ENCODE measurements at regions not wholly inside any gene's neighbourhood (a gene's known extent, or its start where the extent isn't known, plus 50 kb on each side); places are given as distances from the start of the nearest gene placed in this dataset.

GRCh38 chr16:55203570-55203969 lies 120.4 kb upstream of the IRX6 start:
- DNase-seq (ENCODE audit: low read depth, low spot score) (no peak), ATAC-seq (no peak)
- TF ChIP-seq REST (IDR thresholded peaks at IDR 0.05; ENCODE audit: insufficient read depth in 1 of 2, low read depth in 2 of 2, low read length in 1 of 2) (no peak), POLR2AphosphoS5 (IDR thresholded peaks at IDR 0.05; ENCODE audit: low read depth, low read length) (no peak), SIN3A (IDR thresholded peaks at IDR 0.05; ENCODE audit: borderline replicate concordance, insufficient read depth, low read depth, low read length) (no peak), TCF7L2 (IDR thresholded peaks at IDR 0.05; ENCODE audit: low read depth, low read length) (no peak)
- TF ChIP-seq, protein P1, sequence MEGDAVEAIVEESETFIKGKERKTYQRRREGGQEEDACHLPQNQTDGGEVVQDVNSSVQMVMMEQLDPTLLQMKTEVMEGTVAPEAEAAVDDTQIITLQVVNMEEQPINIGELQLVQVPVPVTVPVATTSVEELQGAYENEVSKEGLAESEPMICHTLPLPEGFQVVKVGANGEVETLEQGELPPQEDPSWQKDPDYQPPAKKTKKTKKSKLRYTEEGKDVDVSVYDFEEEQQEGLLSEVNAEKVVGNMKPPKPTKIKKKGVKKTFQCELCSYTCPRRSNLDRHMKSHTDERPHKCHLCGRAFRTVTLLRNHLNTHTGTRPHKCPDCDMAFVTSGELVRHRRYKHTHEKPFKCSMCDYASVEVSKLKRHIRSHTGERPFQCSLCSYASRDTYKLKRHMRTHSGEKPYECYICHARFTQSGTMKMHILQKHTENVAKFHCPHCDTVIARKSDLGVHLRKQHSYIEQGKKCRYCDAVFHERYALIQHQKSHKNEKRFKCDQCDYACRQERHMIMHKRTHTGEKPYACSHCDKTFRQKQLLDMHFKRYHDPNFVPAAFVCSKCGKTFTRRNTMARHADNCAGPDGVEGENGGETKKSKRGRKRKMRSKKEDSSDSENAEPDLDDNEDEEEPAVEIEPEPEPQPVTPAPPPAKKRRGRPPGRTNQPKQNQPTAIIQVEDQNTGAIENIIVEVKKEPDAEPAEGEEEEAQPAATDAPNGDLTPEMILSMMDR (IDR thresholded peaks at IDR 0.05): no peak
- no peaks in the 10 kb centered on the region for H3K4me1 ChIP-seq (ENCODE audit: control insufficient read depth, insufficient read depth, low read length)
- no peak overlapping the region for H3K27ac ChIP-seq (ENCODE audit: low read length)
- in situ Hi-C loops (cut with HindIII; ENCODE audit: low pct_unique_long_range_greater_than_20kb, low sequenced_read_pairs): no loop called here
- ChIA-PET POLR2A (no interaction called here), CTCF (interaction anchor here (0.6 kb wide), 1 partner anchor 70 kb away, joined by 5 read pairs; no protein-coding TSS in a partner anchor)
- H3K9me3 ChIP-seq (ENCODE audit: control insufficient read depth, insufficient read depth, low read depth, low read length): no peaks in the 10 kb centered on the region
- no TSS peak for BruUV-seq (replicated peaks)
- no peaks in the 10 kb centered on the region for H3K36me3 ChIP-seq (ENCODE audit: control insufficient read depth, insufficient read depth, low read length)
- no peak overlapping the region for H3K4me3 ChIP-seq (ENCODE audit: low read depth in 2 of 2, low read length in 2 of 2)
- intact Hi-C loops (cut with micrococcal nuclease; ENCODE audit: unreplicated experiment): no loop called here
- no peaks in the 10 kb centered on the region for H3K27me3 ChIP-seq (ENCODE audit: control insufficient read depth, insufficient read depth, low read length)

GRCh38 chr16:55204069-55204468 lies 119.9 kb upstream of the IRX6 start:
- ATAC-seq (no peak), DNase-seq (ENCODE audit: low read depth, low spot score) (no peak)
- no TSS peak for BruUV-seq (replicated peaks)
- Histone ChIP-seq H3K4me1 (ENCODE audit: control insufficient read depth, insufficient read depth, low read length) (no peaks in the 10 kb centered on the region), H3K36me3 (ENCODE audit: control insufficient read depth, insufficient read depth, low read length) (no peaks in the 10 kb centered on the region), H3K27me3 (ENCODE audit: control insufficient read depth, insufficient read depth, low read length) (no peaks in the 10 kb centered on the region), H3K27ac (ENCODE audit: low read length) (no peak overlapping the region), H3K9me3 (ENCODE audit: control insufficient read depth, insufficient read depth, low read depth, low read length) (no peaks in the 10 kb centered on the region), H3K4me3 (ENCODE audit: low read depth in 2 of 2, low read length in 2 of 2) (no peak overlapping the region)
- in situ Hi-C loops (cut with HindIII; ENCODE audit: low pct_unique_long_range_greater_than_20kb, low sequenced_read_pairs): no loop called here
- TF ChIP-seq REST (IDR thresholded peaks at IDR 0.05; ENCODE audit: insufficient read depth in 1 of 2, low read depth in 2 of 2, low read length in 1 of 2) (no peak), TCF7L2 (IDR thresholded peaks at IDR 0.05; ENCODE audit: low read depth, low read length) (no peak), POLR2AphosphoS5 (IDR thresholded peaks at IDR 0.05; ENCODE audit: low read depth, low read length) (no peak), SIN3A (IDR thresholded peaks at IDR 0.05; ENCODE audit: borderline replicate concordance, insufficient read depth, low read depth, low read length) (no peak)
- TF ChIP-seq, protein P1 (IDR thresholded peaks at IDR 0.05): no peak
- CTCF ChIA-PET: no interaction called here
- intact Hi-C loops (cut with micrococcal nuclease; ENCODE audit: unreplicated experiment): no loop called here
- POLR2A ChIA-PET: no interaction called here

Measured in Panc1 (cell line).